SHP77 (cell line): ENCODE measurements at regions not wholly inside any gene's neighbourhood (a gene's known extent, or its start where the extent isn't known, plus 50 kb on each side); places are given as distances from the start of the nearest gene placed in this dataset.

Experiments used
- DNase-seq, 2 experiments: peaks; one replicate each; lab custom pipeline; 2025; lab: John Stamatoyannopoulos, UW

- DNase-seq: no peak
Measured at GRCh38 chr5:104223885-104224773, 661.5 kb upstream of the NUDT12 start.

- no peak for DNase-seq
Measured at GRCh38 chr5:104218200-104218599, 655.6 kb upstream of the NUDT12 start.

GRCh38 chr5:104213216-104213615 lies 650.6 kb upstream of the NUDT12 start:
- DNase-seq: no peak

GRCh38 chr5:104199771-104200170 lies 637.2 kb upstream of the NUDT12 start:
- DNase-seq: no peak

- no peak for DNase-seq
Measured at GRCh38 chr5:104198156-104198555, 635.6 kb upstream of the NUDT12 start.

- no peak for DNase-seq
Measured at GRCh38 chr5:104189909-104190308, 627.3 kb upstream of the NUDT12 start.

- DNase-seq: no peak
Measured at GRCh38 chr5:104189031-104189430, 626.4 kb upstream of the NUDT12 start.

GRCh38 chr5:104187656-104188055 lies 625.1 kb upstream of the NUDT12 start:
- DNase-seq: no peak

- no peak for DNase-seq
Measured at GRCh38 chr5:104186510-104186909, 623.9 kb upstream of the NUDT12 start.

- DNase-seq: peak; percentile 69 to 87
Measured at GRCh38 chr5:104186100-104186499, 623.5 kb upstream of the NUDT12 start.

GRCh38 chr5:104184264-104184663 lies 621.7 kb upstream of the NUDT12 start:
- no peak for DNase-seq

- DNase-seq: peak; percentile 10 to 40
Measured at GRCh38 chr5:104178829-104179456, 616.4 kb upstream of the NUDT12 start.

- DNase-seq: no peak
Measured at GRCh38 chr5:104178066-104178465, 615.5 kb upstream of the NUDT12 start.

GRCh38 chr5:104177651-104178050 lies 615.1 kb upstream of the NUDT12 start:
- no peak for DNase-seq

GRCh38 chr5:104172976-104173375 lies 610.4 kb upstream of the NUDT12 start:
- DNase-seq: peak in 1 of 2 experiments; percentile 5

- no peak for DNase-seq
Measured at GRCh38 chr5:104171958-104172690, 609.5 kb upstream of the NUDT12 start.

GRCh38 chr5:104170926-104171325 lies 608.3 kb upstream of the NUDT12 start:
- DNase-seq: no peak

GRCh38 chr5:104146652-104147051 lies 584.1 kb upstream of the NUDT12 start:
- no peak for DNase-seq

- DNase-seq: no peak
Measured at GRCh38 chr5:104139840-104140239, 577.3 kb upstream of the NUDT12 start.

GRCh38 chr5:104130320-104130719 lies 567.7 kb upstream of the NUDT12 start:
- DNase-seq: no peak

GRCh38 chr5:104128348-104128747 lies 565.8 kb upstream of the NUDT12 start:
- DNase-seq: no peak

- DNase-seq: no peak
Measured at GRCh38 chr5:104126980-104127379, 564.4 kb upstream of the NUDT12 start.

GRCh38 chr5:104119529-104119928 lies 556.9 kb upstream of the NUDT12 start:
- no peak for DNase-seq
